GM21529 (cell line): ENCODE measurements at regions not wholly inside any gene's neighbourhood (a gene's known extent, or its start where the extent isn't known, plus 50 kb on each side); places are given as distances from the start of the nearest gene placed in this dataset.

ENCODE experiments used
- ATAC-seq: cut with Tn5 transposase; IDR thresholded peaks from one replicate; pipeline ENCODE4 v1.9.1; 2021; ENCODE audit not compliant: unreplicated experiment

DNA sequence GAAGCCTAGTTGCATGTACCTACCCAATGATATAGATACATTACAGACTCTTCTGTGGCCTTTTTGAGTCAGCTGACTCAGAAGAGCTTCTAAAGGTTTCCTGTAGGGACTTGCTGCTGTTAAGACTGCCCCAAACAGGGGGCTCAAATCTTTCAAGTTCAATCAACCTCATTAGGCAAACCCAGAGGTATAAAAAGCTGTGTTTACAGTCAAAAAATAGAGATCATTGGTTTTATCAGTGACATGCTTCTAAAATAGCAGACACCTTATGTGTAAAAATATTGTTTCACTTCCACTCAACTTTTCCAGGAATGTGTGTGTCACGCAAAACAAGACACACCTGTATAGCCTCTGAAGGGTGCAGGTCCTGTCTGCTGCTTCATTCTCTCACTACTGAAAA is 624.3 kb upstream of the FANCL start:
- ATAC-seq: peak; percentile 58

GRCh38 chr2:58862244-58862643 is 621.1 kb upstream of the FANCL start:
- peak; percentile 38 for ATAC-seq

GRCh38 chr2:58860586-58860985 is 619.5 kb upstream of the FANCL start:
- ATAC-seq: no peak

GRCh38 chr2:58856100-58856499 is 615.0 kb upstream of the FANCL start:
- no peak for ATAC-seq

- no peak for ATAC-seq
Measured at GRCh38 chr2:58853420-58853819, 612.3 kb upstream of the FANCL start.

- ATAC-seq: no peak
Measured at GRCh38 chr2:58852905-58853304, 611.8 kb upstream of the FANCL start.

DNA sequence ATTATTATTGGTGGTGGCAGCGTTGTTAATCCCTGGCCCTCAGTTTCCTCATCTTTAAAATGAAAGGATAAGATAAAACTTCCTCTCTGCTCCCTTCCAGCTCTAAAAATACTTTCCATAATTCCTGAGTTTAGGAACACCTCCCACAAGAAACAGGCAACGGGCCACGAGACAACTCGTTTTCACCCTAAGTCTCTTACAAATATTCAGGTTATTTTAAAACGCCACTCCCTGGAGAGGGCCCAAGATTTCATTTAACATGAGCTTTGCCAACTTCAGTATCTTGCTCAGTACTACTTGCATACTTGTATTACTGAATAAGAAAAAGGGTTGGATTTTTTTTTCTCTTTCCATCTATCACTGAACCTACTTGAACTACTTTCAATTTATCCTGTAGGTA is 611.1 kb upstream of the FANCL start:
- no peak for ATAC-seq

DNA sequence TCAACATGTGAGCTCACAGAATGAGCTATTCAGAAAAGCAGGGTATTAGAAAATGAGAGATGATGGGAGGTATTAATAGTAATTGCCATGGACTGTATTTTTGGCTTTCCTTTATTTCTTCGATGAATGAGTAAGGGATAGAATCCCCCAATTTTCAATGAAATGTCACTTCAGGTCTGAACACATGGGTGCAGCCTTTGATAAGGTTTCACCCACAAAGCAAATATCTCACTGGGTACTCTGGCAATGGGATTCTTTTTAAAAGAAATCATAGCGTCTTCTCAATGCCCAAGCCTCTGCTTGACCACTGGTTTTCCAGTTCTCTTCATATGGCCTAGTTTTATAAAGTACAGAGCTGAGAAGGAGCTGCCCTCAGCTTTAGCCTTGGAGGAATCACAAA is 610.5 kb upstream of the FANCL start:
- no peak for ATAC-seq

- no peak for ATAC-seq
Measured at GRCh38 chr2:58845011-58845410, 603.9 kb upstream of the FANCL start.

DNA sequence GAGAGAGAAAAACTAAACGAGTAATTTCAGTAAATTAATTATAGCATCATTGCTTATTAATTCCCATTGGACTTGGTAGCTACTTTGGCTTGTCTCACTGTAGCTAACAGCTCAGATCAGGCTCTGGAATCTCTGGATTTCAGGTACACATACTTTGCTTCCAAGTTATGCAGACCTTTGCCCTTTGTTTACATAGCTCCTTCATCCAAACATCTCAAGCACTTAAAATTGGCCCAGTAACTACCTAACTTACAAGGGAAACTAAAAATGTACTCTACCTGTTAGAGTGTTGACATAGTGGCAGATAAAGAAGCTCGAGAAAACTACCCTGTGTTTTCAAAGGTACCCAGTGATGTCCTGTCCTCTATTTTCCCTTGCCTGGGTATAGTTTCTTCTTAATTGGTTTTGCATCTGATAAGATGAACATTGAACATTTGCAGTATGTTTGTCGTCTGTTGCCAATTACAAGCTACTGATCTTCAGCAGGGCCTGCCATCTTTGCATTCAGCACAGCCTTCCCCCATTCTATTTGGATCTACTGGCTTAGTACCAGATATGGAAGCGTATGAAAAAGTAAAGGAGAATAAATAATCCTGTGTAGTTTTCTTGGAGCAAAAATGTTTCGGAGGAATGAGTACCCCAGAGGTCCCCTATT is 601.5 kb upstream of the FANCL start:
- ATAC-seq: no peak

GRCh38 chr2:58834404-58834803 is 593.3 kb upstream of the FANCL start:
- no peak for ATAC-seq

DNA sequence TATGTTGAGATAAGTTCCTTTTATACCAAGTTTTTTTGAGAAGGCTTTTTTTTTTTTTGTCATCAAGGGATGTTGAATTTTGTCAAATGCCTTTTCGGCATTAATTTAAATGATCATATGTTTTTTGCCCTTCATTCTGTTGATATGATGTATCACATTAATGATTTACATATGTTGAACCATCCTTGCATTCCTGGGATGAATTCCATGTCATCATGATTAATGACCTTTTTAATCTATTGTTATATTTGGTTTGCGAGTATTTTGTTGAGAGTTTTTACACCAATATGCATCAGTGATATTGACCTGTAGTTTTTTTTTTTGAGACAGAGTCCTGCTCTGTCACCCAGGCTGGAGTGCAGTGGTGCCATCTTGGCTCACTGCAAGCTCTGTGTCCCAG is 585.7 kb upstream of the FANCL start:
- no peak for ATAC-seq

DNA sequence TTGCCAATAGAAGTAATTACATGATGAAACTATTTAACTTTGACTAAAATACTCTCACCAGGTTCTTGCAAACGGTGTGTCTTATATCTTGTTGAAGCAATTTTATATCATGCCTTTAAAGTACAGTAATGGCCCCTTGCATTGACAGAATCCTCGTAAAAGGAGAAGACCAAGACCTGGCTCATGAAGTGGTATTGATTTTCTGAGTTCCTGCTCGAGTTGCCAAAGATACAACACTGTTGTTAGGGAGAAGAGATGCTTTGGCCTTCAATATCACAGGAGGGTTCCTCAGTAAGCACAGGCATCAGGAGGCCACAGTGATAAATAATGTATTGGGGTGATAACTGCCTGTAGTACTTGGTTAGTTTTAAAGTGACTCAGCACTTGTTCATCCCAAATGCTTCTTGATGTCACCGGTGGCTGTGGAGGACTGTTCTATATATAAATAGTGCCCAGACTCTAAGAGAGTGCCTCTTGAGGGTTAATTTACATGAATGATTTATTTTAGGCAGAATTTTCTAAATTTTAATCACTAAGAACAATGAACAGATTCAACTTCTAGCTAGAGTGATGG is 571.7 kb upstream of the FANCL start:
- ATAC-seq: no peak

DNA sequence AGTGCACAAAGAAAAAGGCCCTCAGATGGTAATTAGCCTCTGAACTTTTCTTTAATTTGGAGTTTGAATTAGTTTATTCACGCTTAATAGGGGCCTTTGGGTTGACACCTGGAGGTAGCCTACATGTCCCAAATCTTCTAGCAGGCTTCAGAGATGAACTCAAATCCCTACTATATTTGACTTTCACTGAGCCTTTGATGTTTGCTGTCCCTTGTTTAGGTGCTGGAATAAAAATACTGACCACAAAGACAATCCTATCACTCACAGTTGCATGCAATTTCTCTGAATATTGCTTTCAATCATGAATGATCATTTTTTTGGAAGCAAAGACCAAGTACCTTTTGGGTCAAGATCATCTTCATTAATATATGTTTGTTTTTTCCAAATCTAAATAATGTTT is 564.0 kb upstream of the FANCL start:
- ATAC-seq: no peak

GRCh38 chr2:58803192-58803591 is 562.1 kb upstream of the FANCL start:
- ATAC-seq: peak; percentile 84

DNA sequence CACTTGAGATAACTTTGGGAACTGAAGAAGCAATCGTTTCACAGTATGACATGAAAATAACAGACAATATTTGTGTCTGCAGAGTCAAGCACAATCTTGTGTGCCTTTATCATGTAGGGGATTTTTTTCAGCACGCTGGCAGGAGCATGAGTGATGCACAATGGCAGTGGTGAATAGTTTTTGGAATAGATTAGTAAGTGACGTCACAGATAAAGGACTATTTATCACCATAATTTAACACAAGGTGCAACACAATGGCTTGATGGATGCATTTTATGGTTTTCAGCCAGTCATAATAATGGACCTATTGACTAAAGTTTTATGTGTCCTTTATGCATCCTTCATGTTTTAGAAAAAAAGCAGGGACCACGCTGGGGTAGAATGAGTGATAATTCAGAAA is 559.8 kb upstream of the FANCL start:
- no peak for ATAC-seq

DNA sequence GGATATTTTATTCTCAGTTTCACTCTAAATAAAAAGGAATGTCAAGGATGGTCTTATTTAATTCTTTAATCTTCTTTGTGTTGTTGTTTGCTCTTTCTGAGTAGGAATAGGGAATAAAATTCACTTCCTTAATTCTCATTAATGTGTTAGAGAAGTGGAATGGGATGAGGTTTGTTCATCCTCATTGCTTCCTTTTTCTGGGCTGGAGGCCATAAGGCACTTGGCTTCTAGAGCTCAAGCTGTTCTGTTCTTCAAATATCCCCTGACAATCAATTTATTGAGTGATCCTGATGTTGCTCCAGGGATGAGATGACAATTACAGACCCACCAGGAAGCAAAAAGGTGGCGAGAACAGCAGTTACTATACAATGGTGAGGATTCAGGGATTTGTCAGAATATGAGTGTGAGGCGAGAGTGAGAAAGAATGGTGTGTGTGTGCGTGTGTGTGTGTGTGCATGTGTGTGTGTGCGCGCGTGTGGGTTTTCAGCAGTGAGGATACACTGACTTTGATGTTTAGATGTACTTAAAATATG is 557.6 kb upstream of the FANCL start:
- ATAC-seq: no peak

DNA sequence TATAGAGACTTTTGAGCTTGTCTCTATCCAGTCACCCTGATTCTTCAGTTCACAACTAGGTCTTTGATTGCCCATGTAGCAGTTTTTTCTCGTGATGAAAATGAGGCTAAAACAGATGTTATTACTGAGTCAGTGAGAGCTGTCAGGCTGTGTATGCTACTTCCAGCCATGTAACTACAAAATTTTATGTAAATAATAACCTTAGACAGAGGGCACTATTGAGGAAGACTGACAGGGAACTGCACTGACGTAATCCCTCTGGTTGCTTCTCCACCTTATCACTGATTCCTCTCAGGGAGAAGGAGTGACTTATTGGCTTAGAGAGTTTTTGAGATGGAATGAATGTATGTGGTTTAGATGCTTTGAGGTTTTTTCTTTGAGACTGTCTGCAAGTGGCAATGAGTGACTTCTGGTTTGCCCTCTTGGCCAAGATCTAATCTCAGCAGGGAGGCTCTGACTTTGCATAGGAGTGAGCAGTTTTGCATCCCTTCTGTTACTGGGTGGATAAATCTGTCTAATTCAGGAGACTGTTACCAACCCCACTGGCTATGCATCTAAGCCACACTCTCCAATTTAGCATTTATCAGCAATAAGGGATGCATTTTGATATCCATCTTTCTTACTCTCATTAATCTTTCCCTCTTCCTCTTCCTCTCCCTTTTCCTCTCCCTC is 555.2 kb upstream of the FANCL start:
- no peak for ATAC-seq

GRCh38 chr2:58794916-58795315 is 553.8 kb upstream of the FANCL start:
- no peak for ATAC-seq

- peak; percentile 75 for ATAC-seq
Measured at GRCh38 chr2:58794103-58794502, 553.0 kb upstream of the FANCL start.

DNA sequence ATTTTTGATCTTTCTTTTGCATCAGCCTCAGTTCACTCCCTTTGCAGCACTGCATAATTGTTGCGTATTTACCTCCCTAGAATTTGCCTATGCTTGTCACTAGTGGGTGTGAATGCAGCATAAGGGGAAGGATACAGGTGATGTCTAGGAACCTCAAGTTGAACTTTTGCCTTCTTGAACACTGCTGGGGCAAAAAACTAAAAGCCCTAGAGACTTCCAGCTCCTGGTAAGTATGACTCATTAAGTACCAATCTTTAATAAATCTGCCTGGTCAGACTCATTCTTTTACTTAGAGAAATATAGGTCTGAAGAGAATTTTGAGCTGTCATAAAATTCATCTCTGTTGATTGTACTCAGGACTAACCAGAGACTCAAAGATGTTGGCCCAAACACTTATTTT is 547.3 kb upstream of the FANCL start:
- no peak for ATAC-seq

- no peak for ATAC-seq
Measured at GRCh38 chr2:58770846-58771245, 529.7 kb upstream of the FANCL start.
